Activated CD8-positive, alpha-beta memory T cell treated with anti-CD3 and anti-CD28 coated beads, Interleukin-2, amount 50 U/mL, for 48 hours (primary cell): ENCODE measurements at regions not wholly inside any gene's neighbourhood (a gene's known extent, or its start where the extent isn't known, plus 50 kb on each side); places are given as distances from the start of the nearest gene placed in this dataset.

ENCODE experiments used
- DNase-seq: peaks from one replicate; pipeline ENCODE4 v3.0.0-alpha.2; 2020

DNA sequence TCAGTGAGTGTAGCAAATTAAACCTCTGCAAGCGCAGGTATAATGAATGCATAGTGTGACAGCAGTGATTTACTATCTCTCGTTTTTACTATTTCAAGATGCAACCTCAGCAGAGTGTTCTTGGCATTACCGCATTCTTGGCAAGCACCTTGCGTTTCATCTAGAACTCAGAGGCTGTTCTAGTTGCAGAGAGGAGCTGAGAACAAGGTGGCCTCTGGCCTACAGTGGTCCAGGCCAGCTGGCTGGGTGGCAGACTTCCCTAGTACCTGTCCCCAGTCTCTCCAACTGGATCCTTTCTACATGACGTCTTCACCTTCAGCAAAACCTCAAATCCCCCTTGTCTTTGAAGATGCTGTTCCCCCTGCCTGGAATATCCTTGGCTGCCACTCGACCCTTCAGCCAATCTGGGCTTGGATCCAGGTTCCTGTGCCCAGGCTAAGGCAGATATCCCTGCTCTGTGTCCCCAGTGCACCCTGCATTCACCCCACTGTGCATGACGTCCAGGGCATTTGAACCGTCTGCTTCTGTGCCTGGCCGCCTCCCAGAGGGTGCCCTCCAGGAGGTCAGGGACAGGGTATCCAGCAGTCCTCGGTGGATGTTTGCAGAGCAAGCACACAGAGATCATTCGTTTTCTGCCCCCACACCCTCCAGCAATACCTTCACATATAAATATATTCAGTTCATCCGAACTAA is 120.4 kb upstream of the CPEB4 start:
- no peak for DNase-seq

DNA sequence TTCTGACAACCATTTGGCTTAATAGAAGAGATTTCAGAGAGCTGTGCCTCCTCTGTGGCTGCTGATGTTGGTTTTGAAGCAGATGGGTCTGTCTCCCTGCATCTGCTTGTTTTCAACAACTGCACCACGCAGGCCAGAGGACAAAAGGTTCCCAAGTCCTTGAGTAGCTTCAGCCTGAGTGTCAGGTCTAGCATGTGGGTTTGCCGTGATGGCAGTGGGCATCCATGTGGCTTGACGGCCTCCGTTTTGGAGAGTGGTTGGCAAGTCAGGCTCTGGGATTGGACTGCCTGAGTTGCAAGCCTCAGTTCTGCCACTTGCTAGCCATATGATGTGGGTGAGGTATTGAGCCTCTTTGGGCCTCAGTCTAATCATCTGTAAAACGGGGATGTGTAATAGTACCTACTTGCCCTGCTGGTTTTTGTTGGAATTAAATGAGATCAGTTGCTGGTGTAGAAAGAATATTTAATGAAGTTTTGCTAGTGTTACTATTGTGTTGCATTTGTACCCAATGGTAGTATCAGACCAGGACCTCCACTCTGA is 119.8 kb upstream of the CPEB4 start:
- no peak for DNase-seq

DNA sequence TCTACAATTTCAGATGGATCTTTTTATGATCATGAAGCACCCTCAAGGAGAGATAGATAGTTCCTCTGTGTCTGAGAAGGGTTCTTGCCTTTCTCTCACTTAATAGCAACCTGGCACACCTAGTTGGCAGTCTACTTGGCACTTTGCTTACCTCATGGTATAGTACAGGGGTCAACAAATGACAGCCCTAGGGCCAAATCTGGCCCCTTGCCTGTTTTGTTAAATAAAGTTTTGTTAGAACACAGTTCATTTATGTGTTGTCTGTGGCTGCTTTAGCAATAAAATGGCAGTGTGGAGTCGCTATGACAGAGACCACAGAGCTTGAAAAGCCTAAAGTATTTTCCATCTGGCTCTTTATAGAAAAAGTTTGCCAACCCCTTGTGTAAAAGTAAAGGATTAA is 119.3 kb upstream of the CPEB4 start:
- no peak for DNase-seq

DNA sequence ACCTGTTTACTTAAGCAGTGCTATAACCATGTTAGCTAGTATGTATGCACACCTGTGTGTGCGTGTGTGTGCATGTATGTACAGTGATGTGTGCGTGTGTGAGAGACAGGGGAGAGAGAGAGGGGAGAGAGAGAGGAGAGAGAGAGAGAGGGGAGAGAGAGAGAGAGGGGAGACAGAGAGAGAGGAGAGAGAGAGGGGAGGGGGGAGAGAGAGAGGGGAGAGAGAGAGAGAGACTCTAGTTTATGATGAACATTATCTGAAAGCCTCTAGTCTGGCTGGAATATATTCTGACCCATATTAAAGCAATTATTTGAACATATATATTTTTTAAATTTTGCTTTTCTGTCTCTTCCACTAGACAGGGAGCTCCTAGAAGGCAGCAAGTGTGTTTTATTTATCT is 117.5 kb upstream of the CPEB4 start:
- no peak for DNase-seq

DNA sequence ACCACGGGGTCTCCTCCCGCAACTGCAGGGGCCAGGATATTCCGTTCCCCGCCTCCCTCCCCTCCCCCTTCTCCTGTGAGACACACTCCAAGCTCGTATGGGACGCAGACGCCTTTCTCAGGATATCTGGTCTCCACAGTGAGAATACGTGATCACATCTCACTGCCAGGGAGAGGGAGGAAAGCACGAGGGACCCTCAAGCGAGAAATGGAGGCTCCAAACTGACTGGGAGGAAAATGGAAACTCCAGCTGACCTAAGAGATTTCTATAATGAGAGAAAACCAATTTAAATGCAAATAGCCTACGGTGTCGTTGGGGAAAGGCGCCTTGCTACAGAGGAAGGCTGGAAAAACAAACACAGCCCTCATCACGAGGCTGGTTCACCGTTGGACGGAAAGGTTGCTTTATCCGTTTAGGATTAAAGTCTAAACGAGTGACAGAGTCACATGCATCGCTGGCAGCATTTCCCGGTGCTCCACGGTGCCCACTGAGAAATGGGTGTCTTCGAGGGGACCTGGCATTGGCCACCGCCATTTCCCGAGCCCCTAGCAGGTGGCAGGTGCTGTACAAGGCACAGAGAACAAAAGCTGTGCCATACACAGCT is 116.9 kb upstream of the CPEB4 start:
- DNase-seq = no peak

DNA sequence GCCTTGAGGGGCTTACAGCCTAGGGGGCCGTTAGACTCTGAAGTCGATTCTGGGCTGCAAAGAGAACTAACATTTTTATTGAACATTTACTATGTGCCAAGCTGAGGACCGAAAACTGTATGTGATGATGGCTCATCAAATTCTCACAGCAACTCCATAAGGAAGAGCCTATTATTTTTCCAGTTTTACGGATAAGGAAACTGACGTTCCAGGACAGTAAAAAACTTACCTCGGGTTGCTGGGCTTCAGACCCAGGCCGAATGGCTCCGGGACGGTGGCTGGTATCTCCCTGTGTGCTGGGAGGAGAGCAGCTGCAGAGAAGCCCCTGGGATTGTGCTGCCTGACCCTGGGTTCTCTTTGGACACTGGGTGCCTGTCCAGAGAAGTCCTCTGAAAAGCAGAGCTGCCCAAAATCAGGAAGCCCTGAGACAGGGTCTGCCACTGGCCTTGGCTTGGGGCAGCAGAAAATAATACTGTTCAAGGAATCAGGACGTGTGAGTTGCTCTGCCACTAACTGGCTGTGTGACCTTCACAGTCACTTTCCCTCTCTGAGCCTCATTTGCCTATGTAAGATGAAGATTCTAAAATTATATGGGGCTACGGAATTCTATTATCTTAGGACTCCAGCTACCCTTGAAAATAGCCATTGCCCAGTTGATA is 116.3 kb upstream of the CPEB4 start:
- no peak for DNase-seq

DNA sequence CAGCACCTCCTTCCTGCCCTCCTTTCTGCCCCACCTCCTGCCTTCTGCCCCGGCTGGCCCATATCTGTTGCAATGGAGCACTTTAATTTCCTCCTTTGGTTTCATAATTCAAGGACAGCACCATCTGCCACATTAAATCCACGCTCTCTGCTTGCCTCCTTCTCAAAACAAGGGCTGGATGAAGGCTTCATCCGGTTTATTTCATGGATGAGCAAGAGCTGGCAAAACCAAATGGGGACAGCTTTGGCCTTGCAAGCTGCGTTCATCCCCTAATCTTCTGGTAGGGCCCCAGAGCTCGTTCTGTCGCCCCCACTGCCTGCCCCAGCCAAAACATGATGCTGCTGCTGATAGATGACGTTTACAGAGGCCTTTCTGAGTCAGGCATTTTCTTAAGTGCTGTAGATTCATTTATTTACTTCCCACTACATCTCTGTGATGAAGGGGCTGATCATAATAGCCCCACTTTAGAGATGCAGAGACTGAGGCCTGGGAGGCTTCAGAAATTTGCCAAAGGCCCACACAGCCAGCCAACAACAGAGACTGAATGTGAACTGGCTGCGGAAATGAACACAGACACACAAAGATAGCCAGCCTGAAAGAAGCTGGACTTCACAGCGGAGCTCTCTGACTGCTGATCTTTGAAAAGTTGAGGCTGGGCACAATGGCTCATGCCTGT is 115.6 kb upstream of the CPEB4 start:
- DNase-seq = no peak

DNA sequence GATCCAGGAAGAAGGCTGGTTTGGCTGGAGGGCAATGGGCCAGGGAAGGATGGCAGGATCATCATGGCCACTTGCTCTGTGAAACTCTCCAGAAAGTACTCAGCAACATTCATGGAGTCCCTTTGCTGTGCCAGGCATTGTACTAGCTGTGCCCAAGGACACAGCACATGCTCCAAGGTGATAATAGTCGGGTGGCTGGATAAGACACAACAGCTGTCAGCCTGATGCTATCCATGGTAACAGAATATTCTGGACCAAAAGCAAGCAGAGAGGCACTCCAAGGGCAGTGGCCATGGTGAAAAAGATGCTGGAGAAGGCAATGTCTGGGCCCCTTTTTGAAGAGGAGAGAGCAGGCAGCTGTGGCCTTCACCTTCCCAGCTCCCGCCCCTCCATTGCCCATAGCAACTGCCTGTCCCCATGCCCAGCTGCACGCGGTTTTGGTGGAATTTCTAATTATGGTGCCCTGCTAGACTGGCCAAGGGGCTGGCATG is 113.8 kb upstream of the CPEB4 start:
- DNase-seq = no peak

DNA sequence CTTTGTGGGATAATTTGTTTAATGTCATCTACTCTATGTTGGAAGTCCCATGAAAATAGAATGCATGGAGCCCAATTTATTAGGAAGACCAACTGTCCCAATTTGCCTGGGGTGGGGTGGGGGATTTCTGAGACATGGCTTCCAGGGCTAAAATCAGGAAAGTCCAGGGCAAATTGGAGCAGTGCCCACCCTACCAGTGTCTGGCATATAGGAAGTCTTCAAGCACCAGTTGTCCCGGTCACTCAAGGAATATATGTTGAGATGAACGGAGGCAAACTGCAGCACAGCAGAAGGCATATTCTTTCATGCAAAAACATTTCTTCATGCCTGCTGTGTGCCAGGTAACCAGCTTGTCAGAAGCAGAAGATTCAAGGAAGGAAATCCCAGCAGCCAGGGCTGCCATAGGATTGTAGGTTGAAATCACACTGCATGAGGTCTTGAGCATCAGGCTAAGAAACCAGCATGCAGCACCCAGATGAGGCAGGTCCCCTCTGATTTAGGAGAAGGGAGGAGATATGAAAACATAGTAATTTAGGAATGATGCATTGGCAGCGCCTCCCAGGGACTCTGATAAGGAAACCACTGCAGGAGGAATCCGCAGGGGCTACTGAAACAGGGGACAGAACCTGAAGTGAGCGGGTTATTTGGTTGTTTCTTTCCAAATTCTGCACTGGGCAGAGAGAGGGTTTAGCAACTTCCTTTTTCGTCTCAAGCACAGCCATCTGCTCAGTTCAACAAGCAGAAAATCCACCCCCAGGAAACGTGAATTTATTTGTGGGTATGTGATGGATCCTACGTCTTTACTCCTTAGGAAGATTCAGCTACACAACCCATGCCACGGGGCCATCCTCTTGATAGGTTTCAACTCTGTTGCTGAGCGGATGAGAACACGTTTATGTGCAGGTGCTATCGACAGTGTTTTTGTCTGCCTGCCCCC is 112.6 kb upstream of the CPEB4 start:
- no peak for DNase-seq

DNA sequence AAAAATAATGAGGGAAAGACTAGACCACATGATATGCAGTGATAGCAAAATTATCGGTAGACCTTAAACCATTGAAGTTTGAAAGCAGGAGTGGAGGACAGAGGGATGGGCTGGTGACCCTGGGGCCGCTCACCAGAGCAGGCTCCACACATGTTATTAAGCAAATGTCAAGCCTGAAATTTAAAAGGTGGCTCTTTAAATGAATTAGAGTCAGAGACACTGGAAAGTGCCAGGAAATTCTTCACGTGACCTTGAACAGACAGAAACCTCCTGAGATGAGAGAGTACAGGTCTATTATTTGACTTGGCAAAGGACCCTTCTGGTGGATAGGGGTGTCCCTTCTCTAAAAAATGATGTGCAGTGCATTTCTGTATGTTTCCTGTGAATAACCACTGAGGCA is 111.0 kb upstream of the CPEB4 start:
- DNase-seq = no peak

DNA sequence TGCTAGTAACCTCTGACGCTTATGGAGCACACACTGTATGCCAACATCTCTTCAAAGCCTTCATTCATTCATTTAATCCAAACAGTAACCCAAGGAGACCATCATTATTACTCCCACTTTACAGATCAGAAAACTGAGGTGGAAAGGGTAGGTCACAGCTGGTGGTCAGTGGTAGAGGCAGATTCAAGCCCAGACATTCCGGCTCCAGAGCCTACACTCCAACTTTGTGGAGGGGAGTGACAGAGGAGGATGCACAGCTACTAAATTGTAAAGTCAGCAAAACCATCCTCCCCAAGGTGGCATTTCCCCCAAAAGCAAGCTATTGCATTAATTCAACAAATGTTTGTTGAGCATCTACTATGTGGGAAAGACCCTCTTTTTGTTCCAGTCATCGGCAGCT is 110.5 kb upstream of the CPEB4 start:
- no peak for DNase-seq

DNA sequence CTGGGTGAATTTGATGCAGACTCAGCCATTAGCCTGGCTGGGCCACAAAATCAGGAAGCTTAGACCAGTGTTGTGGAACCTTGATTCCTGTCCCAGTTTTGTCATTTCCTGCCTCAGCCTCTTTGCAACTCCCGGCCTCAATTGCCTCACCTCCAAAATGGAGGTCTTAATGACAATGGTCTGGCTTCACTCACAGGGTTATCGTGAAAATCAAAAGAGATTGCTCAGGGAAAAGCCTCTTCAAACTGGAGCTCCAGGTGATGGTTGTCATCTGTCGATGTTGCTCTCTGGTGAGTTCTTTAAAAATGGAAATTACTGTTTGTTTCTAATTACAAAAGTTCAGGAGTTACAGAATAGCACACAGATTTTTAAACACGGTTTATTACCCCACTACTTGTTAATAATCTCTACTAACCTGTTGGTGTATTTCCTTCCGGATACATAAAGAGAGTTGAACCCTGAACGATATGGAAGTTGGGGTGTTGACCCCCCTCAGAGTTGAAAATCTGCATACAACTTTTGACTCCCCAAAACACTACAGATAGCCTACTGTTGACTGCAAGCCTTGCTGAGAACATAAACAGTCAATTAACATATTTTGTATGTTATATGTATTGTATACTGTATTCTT is 109.9 kb upstream of the CPEB4 start:
- DNase-seq = no peak

DNA sequence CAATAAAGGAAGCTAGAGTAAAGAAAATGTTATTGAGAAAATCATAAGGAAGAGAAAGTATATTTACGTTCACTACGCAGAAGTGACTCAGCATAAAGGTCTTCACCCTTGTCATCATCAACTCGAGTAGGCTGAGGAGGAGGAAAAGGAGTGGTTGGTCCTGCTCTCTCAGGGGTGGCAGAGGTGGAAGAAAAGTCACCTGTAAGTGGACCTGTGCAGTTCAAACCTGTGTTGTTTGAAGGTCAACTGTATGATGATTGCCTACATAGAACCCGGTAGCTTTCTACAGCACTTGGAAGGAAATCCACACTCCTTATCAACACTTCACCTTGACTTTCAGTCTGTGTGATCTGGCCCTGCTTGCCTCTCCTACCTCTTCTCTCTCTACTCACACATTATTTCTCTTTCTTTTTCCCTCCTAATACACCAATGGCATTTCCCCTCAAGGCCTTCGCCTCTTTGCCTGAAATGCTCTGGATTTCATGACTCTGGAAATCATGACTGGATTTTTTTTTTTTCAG is 109.3 kb upstream of the CPEB4 start:
- DNase-seq = no peak

DNA sequence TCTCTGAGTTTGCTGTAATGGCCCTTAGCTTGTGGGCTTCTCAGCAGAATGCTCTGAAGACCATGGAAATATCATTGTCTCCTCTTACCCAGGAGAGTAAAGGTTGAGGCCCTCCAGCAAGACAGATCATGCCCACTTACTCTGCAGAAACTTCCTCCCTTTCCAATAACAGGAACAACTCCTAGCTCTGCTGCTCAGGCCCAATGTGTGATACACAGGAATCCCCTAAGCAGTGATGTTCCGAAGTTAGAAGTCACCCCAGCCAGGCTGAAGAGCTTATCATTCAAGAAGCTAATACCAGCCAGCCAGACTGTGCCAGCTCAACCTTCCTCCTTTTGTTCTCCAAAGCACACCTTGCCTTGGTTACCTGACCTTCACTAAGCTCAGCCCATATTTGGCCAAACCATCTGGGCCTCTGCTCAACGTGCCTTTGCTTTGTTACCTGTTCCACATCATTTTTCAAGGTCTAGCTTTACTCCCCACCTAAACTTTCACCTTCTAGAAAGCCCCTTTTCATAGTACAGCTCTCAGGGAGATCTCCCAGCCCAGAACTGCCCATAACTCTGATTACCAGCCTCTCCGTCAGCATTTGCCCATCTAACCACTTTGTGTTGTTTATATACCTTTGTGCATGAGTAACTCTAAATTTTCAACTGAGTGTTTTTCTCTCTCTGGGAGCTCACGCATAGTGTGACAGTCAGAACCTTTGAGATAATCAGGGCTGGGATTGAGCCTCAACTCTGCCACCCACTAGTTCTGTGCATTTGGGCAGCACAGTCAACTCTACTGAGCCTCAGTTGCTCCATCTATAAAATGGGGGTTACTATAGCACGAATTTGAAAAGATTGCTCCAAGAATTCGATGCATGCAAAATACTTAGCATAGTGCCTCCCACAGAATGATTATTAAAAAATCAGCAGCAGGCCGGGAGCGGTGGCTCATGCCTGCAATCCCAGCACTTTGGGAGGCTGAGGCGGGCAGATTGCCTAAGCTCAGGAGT is 107.6 kb upstream of the CPEB4 start:
- no peak for DNase-seq

DNA sequence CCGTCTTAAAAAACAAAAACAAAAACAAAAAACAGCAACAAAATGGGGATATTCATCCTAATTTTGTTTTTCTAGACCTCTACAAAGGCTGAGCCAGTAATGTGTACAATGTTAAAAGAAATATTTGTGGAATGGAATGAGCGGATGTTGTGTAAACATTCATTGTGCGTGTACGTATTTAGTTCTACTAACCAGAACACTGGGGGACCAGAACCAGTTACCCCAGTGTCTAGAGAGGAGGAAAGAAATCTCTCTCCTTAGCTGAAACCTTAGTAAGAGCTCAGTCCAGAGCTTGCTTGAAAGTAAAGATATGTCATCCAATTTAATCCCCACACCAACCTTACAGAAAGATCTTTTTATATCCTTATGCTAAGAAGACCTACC is 106.7 kb upstream of the CPEB4 start:
- no peak for DNase-seq

DNA sequence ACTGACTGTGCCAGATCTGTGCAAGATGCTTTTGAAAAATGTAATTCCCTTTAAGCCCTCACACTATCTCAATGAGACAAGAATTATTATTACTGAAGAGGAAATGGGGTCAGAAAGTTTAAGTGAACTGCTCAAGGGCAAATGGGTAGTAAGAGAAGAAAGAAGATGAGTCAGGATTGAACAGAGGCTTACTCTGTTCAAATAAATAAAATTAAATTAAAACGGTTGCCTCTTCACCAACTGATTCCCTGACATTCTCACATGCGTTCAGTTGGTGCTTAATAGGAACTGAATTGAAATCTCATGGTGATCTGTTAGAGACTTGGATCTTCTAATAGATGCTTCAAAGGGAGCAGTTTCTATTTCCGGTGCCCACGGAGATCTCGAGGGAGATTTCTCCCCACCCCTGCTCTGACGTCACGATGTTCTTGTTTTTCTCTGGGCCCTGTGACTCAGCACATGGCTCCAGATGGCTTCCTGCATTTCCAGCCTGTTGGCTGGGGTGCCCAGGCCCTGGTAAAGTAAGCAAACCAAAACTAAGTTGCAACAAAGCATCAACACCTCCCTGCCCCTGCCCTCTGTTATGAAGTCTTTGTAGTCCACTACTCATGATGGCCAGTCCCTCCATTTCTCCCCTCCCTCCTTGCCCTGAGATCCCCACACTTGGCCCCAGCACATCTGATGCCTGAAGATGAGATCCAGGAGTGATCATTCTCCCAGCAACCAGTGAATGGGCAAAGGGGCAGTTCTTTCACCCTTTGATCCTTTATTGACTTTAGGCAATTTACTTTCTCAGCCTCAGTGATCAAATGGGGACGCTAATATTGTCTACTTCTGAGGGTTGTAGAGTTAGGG is 106.1 kb upstream of the CPEB4 start:
- DNase-seq = peak; percentile 60

DNA sequence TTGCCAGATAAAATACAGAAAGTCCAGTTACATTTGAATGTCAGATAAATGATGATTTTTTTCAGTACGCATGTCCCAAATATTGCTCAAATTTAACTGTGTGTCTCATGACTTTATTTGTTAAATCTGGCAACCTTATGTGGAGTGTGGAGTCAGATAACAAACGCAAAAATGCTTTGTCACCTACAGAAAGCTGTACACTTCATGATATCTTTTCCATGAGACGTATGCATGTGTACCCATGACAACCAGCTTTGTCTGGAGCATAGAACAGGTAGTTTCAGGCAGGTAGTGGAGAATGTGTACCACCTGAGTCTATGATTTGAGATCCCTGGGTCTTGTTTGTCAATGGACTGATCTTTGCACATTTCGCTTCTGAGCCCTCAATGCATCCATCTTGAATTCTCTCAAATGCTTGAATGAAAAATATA is 105.5 kb upstream of the CPEB4 start:
- DNase-seq = no peak

DNA sequence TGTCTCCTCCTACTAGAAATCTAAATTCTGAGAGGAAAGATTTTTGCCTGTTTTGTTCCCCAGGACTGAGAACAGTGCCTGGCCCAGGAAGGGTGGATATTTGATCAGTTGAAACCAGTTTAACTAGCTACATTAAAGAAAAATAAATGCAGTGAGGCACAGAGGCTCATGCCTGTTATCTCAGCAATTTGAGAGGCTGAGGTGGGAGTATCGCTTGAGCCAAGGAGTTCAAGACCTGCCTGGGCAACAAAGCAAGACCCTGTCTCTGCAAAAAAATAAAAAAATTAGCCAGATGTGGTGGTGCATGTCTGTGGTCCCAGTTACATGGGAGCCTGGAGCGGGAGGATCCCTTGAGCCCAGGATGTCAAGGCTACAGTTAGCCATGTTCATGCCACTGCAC is 104.8 kb upstream of the CPEB4 start:
- no peak for DNase-seq

DNA sequence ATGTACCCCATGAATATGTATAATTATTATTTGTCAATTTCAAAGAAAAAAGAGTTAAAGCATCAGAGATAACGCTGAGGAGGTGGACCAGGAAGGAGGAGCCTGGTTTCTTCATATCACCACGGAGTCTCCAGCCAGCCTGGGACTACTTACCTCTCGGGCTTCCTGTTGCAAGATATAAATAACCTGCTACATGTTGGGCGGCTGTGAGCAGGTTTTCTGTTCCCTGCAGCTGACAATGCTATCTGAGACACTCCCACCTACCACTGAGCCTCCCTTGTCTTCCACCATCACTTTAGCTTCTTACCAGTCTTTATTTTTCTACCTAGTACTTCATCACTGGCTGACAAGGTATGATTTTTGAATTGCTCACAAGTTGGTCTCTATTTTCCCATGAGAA is 102.7 kb upstream of the CPEB4 start:
- DNase-seq = no peak
